A549 (cell line): ENCODE measurements at regions not wholly inside any gene's neighbourhood (a gene's known extent, or its start where the extent isn't known, plus 50 kb on each side); places are given as distances from the start of the nearest gene placed in this dataset.

Experiments used
- ATAC-seq, 2 experiments: fragments of 200-7000 bp in 1 of 2; fragments of >200 bp in 1 of 2; cut with Nextera tagmentation in 1 of 2; cut with Tn5 transposase in 1 of 2; 3 replicates each; pipeline versions ENCODE4 v1.8.0 to v1.9.1; 2018 to 2020; ENCODE audit warnings: mild to moderate bottlenecking in 1 of 2, moderate library complexity in 1 of 2
- CTCF ChIA-PET: fragments of 300-600 bp; sonication (Branson Sonifier 250); formaldehyde crosslinking; extraction: SDS; loops from one replicate; lab custom pipeline; 2021; ENCODE audit warnings: antibody characterized with exemption, inconsistent platforms; lab: Yijun Ruan, JAX
- POLR2A ChIA-PET: fragments of 350-600 bp; formaldehyde crosslinking; extraction: SDS; loops from one replicate; lab custom pipeline; 2021; ENCODE audit warnings: antibody characterized with exemption, inconsistent platforms; lab: Yijun Ruan, JAX
- DNase-seq, 2 experiments: peaks; one replicate each; pipeline versions ENCODE4 v3.0.0 to v3.0.0-alpha.2; 2011 to 2016; ENCODE audit warnings: low read depth in 1 of 2, low spot score in 1 of 2
- FAIRE-seq: peaks from 2 replicates; lab custom pipeline; 2011; peaks lifted over from hg19 to GRCh38; lab: Jason Lieb, UNC
- H3K27ac ChIP-seq, 2 experiments: fragments of >200 bp; sonication (Bioruptor Twin); formaldehyde crosslinking; 3 replicates each; pipeline ENCODE4 v1.5.1; 2016 to 2017
- H3K4me1 ChIP-seq: fragments of >200 bp; sonication (Bioruptor Twin); formaldehyde crosslinking; 3 replicates; pipeline ENCODE4 v1.6.1; 2016
- H3K4me2 ChIP-seq: fragments of >200 bp; sonication (Bioruptor Twin); formaldehyde crosslinking; 3 replicates; pipeline ENCODE4 v1.6.1; 2016
- H3K4me3 ChIP-seq: fragments of >200 bp; sonication (Bioruptor Twin); formaldehyde crosslinking; 3 replicates; pipeline ENCODE4 v1.5.1; 2016
- H3K9me3 ChIP-seq: fragments of >200 bp; sonication (Bioruptor Twin); formaldehyde crosslinking; 3 replicates; pipeline ENCODE4 v1.6.1; 2016
- BCL3 ChIP-seq: fragments of >200 bp; sonication (Bioruptor Twin); formaldehyde crosslinking; IDR thresholded peaks from 3 replicates; pipeline ENCODE4 v1.6.1; 2016
- CBX2 ChIP-seq: fragments of 200-600 bp; sonication (generic); IDR thresholded peaks from 2 replicates; pipeline ENCODE4 v1.6.1; 2016; ENCODE audit warnings: low read depth, mild to moderate bottlenecking, borderline replicate concordance
- CHD4 ChIP-seq: fragments of 200-600 bp; sonication (generic); IDR thresholded peaks from 2 replicates; pipeline ENCODE4 v1.6.1; 2016; ENCODE audit warnings: antibody characterized with exemption, mild to moderate bottlenecking, borderline replicate concordance
- EHMT2 ChIP-seq: fragments of 200-600 bp; sonication (generic); IDR thresholded peaks from 2 replicates; pipeline ENCODE4 v1.6.1; 2016; ENCODE audit warnings: antibody characterized with exemption, low read depth, mild to moderate bottlenecking, moderate library complexity
- ELK1 ChIP-seq: fragments of 150-350 bp; IDR thresholded peaks from 2 replicates; pipeline ENCODE4 v1.6.1; 2014; ENCODE audit warnings: low read depth, mild to moderate bottlenecking, low read length
- FOSL2 ChIP-seq, 2 experiments: fragments of 450-650 bp in 1 of 2; fragments of >200 bp in 1 of 2; sonication (Bioruptor Twin) in 1 of 2; formaldehyde crosslinking; IDR thresholded peaks; 2 replicates each; pipeline versions ENCODE4 v1.5.0 to v1.6.1; 2016 to 2020; ENCODE audit warnings: mild to moderate bottlenecking in 1 of 2, moderate library complexity in 1 of 2
- HDAC2 ChIP-seq: fragments of 200-600 bp; sonication (generic); IDR thresholded peaks from 2 replicates; pipeline ENCODE4 v1.6.1; 2016
- JUN ChIP-seq, 2 experiments: fragments of >200 bp; sonication (Bioruptor Twin); formaldehyde crosslinking; IDR thresholded peaks; 2 replicates in 1 of 2; 3 replicates in 1 of 2; pipeline ENCODE4 v1.6.1; 2016 to 2017
- MAFK ChIP-seq: fragments of 450-650 bp; IDR thresholded peaks from 2 replicates; pipeline ENCODE4 v1.6.1; 2014; ENCODE audit not compliant: partially characterized antibody
- MAX ChIP-seq: IDR thresholded peaks from 2 replicates; pipeline ENCODE4 v1.6.1; 2012
- MAZ ChIP-seq: fragments of 150-350 bp; IDR thresholded peaks from 2 replicates; pipeline ENCODE4 v1.6.1; 2014; ENCODE audit warnings: antibody characterized with exemption, low read depth, low read length, borderline replicate concordance
- NPAS2 ChIP-seq: fragments of 250-450 bp; sonication (Bioruptor Pico); IDR thresholded peaks from 2 replicates; pipeline ENCODE4 v1.8.0; 2022; ENCODE audit warnings: mild to moderate bottlenecking, moderate library complexity, borderline replicate concordance
- POLR2AphosphoS2 ChIP-seq: conservative IDR thresholded peaks from 2 replicates; pipeline ENCODE4 v1.6.1; 2012; ENCODE audit warnings: low read length, improper control_type of control experiment, inconsistent platforms
- RAD21 ChIP-seq, 2 experiments: fragments of >200 bp in 1 of 2; sonication (Bioruptor Twin) in 1 of 2; formaldehyde crosslinking in 1 of 2; IDR thresholded peaks in 1 of 2; conservative IDR thresholded peaks in 1 of 2; 2 replicates in 1 of 2; 3 replicates in 1 of 2; pipeline ENCODE4 v1.6.1; 2012 to 2018; ENCODE audit warnings: inconsistent platforms in 1 of 2
- RARB ChIP-seq: fragments of 250-450 bp; sonication (Bioruptor Pico); IDR thresholded peaks from 2 replicates; pipeline ENCODE4 v1.8.0; 2021; ENCODE audit warnings: mild to moderate bottlenecking, moderate library complexity
- RCOR1 ChIP-seq: fragments of 150-350 bp; IDR thresholded peaks from 2 replicates; pipeline ENCODE4 v1.6.1; 2014; ENCODE audit warnings: antibody characterized with exemption, low read length, low read depth
- REST ChIP-seq: fragments of 200-600 bp; sonication (generic); IDR thresholded peaks from 2 replicates; pipeline ENCODE4 v1.6.1; 2016; ENCODE audit warnings: antibody characterized with exemption, mild to moderate bottlenecking, moderate library complexity
- RFX5 ChIP-seq: fragments of 450-650 bp; IDR thresholded peaks from 2 replicates; pipeline ENCODE4 v1.7.1; 2014; ENCODE audit warnings: antibody characterized with exemption, mild to moderate bottlenecking, moderate library complexity
- SMC3 ChIP-seq: fragments of >200 bp; sonication (Bioruptor Twin); formaldehyde crosslinking; IDR thresholded peaks from 3 replicates; pipeline ENCODE4 v1.6.1; 2018; ENCODE audit warnings: inconsistent platforms
- ZNF302 ChIP-seq: fragments of 250-450 bp; sonication (Bioruptor Pico); IDR thresholded peaks from 2 replicates; pipeline ENCODE4 v1.9.0; 2021; ENCODE audit warnings: inconsistent platforms, mild to moderate bottlenecking, moderate library complexity
- WGBS: methylation state at CpG from one replicate; pipeline ENCODE4 v1.1.6; 2017; ENCODE audit errors: missing lambda C conversion rate; 5-methylcytosine and 5-hydroxymethylcytosine counted together

GRCh38 chr16:62546701-62547100 is 510.5 kb upstream of the CDH8 start:
- Histone ChIP-seq H3K4me3 (no peak overlapping the region), H3K4me1 (no peaks in the 10 kb centered on the region)
- no peak for DNase-seq
- TF ChIP-seq JUN (IDR thresholded peaks at IDR 0.05): no peak
- no peak for TF ChIP-seq MAZ
- TF ChIP-seq FOSL2 (IDR thresholded peaks at IDR 0.05): no peak
- TF ChIP-seq FOSL2 (CRISPR knock-in tag; IDR thresholded peaks at IDR 0.05): no peak
- no peak for TF ChIP-seq ELK1
- no peak for TF ChIP-seq RFX5
- TF ChIP-seq RARB: no peak
- no peak for TF ChIP-seq MAX
- TF ChIP-seq HDAC2: no peak
- no peak for TF ChIP-seq ZNF302 (CRISPR knock-in tag)
- TF ChIP-seq RCOR1: no peak
- no peak for TF ChIP-seq BCL3
- no peak for TF ChIP-seq EHMT2
- TF ChIP-seq RAD21 (conservative IDR thresholded peaks at IDR 0.05 in 1 of 2, IDR thresholded peaks at IDR 0.05 in 1 of 2): no peak
- no peak for TF ChIP-seq NPAS2 (CRISPR knock-in tag)
- TF ChIP-seq POLR2AphosphoS2: no peak
- TF ChIP-seq REST: no peak
- TF ChIP-seq SMC3: no peak
- TF ChIP-seq, all 56 proteins: peak for 0
- whole genome bisulfite sequencing: 0% methylated on average over 1 of the region's 1 CpG
- CTCF ChIA-PET: no interaction called here
- no peak for ATAC-seq
- Histone ChIP-seq H3K9me3 (no peaks in the 10 kb centered on the region), H3K27ac (no peak overlapping the region), H3K4me2 (no peak overlapping the region)
- no peak for FAIRE-seq
- POLR2A ChIA-PET: no interaction called here

- H3K4me1 ChIP-seq: no peaks in the 10 kb centered on the region
- H3K4me2 ChIP-seq: no peak overlapping the region
- no peak overlapping the region for H3K4me3 ChIP-seq
- DNase-seq (no peak), FAIRE-seq (no peak), ATAC-seq (no peak)
- POLR2A ChIA-PET: no interaction called here
- no peak overlapping the region for H3K27ac ChIP-seq
- TF ChIP-seq CHD4 (no peak), CBX2 (no peak)
- CTCF ChIA-PET: no interaction called here
- H3K9me3 ChIP-seq: no peaks in the 10 kb centered on the region
These were observed 508.8 kb upstream of the CDH8 start for GRCh38 chr16:62545039-62545438.

GRCh38 chr16:62543516-62543915 is 507.3 kb upstream of the CDH8 start:
- ChIA-PET POLR2A (no interaction called here), CTCF (no interaction called here)
- Histone ChIP-seq H3K4me2 (no peak overlapping the region), H3K9me3 (no peaks in the 10 kb centered on the region), H3K27ac (no peak overlapping the region), H3K4me1 (no peaks in the 10 kb centered on the region), H3K4me3 (no peak overlapping the region)
- no peak for FAIRE-seq
- ATAC-seq: no peak
- TF ChIP-seq MAFK (peak; percentile 88), RAD21 (conservative IDR thresholded peaks at IDR 0.05 in 1 of 2, IDR thresholded peaks at IDR 0.05 in 1 of 2) (no peak)
- no peak for DNase-seq
- WGBS: 0% methylated on average over 1 of the region's 1 CpG
